CD4-positive, alpha-beta T cell (primary cell): ENCODE measurements at regions not wholly inside any gene's neighbourhood (a gene's known extent, or its start where the extent isn't known, plus 50 kb on each side); places are given as distances from the start of the nearest gene placed in this dataset.

Experiments
- ATAC-seq: fragments of 200-7000 bp; cut with Tn5 transposase; one replicate; pipeline ENCODE4 v1.10.0; 2022; ENCODE audit warnings: mild to moderate bottlenecking; ENCODE audit not compliant: poor library complexity
- CTCF ChIA-PET: fragments of 350-600 bp; sonication (Branson Sonifier 250); formaldehyde crosslinking; loops from one replicate; lab custom pipeline; 2021; ENCODE audit warnings: antibody characterized with exemption, inconsistent platforms; lab: Charles Lee
- POLR2A ChIA-PET: fragments of 350-600 bp; sonication (Branson Sonifier 250); formaldehyde crosslinking; loops from one replicate; lab custom pipeline; 2021; ENCODE audit warnings: antibody characterized with exemption, inconsistent platforms; lab: Charles Lee
- DNase-seq, 14 experiments: peaks; one replicate each; pipeline ENCODE4 v3.0.0-alpha.2; 2013 to 2020; ENCODE audit warnings: mixed read lengths in 2 of 14
- H3K27ac ChIP-seq, 2 donors: one replicate each; pipeline versions ENCODE4 v1.5.1 to v1.7.0; 2013; ENCODE audit warnings: low read length in 2 of 2, low read depth in 1 of 2, mild to moderate bottlenecking in 1 of 2
- H3K27me3 ChIP-seq, 2 experiments: 1 replicate in 1 of 2; 2 replicates in 1 of 2; pipeline versions ENCODE4 v1.6.1 to v1.7.0; 2013; ENCODE audit warnings: low read length in 2 of 2, control low read depth in 1 of 2, mild to moderate bottlenecking in 1 of 2, moderate library complexity in 1 of 2; ENCODE audit not compliant: insufficient read depth in 2 of 2, control insufficient read depth in 1 of 2
- H3K36me3 ChIP-seq: one replicate; pipeline ENCODE4 v1.6.1; 2013; ENCODE audit warnings: low read length, control low read depth; ENCODE audit not compliant: insufficient read depth
- H3K4me1 ChIP-seq: one replicate; pipeline ENCODE4 v1.6.1; 2013; ENCODE audit warnings: low read length, control low read depth; ENCODE audit not compliant: insufficient read depth
- H3K4me3 ChIP-seq: one replicate; pipeline ENCODE4 v1.5.1; 2013; ENCODE audit warnings: mild to moderate bottlenecking, low read length, moderate library complexity
- H3K9me3 ChIP-seq, 2 experiments: 1 replicate in 1 of 2; 2 replicates in 1 of 2; pipeline versions ENCODE4 v1.6.1 to v1.7.0; 2013; ENCODE audit warnings: low read length in 2 of 2, mild to moderate bottlenecking in 2 of 2, control low read depth in 1 of 2, moderate library complexity in 1 of 2; ENCODE audit not compliant: control insufficient read depth in 1 of 2, insufficient read depth in 1 of 2
- H3K27ac Mint-ChIP-seq: one replicate; pipeline ENCODE4 v1.8.0; 2020; ENCODE audit warnings: mixed read lengths
- H3K27me3 Mint-ChIP-seq: one replicate; pipeline ENCODE4 v1.8.0; 2021; ENCODE audit warnings: mixed read lengths
- H3K36me3 Mint-ChIP-seq: one replicate; pipeline ENCODE4 v1.8.0; 2021; ENCODE audit warnings: low read depth, mixed read lengths
- H3K4me1 Mint-ChIP-seq: one replicate; pipeline ENCODE4 v1.8.0; 2021; ENCODE audit warnings: low read depth, mixed read lengths
- H3K4me3 Mint-ChIP-seq: one replicate; pipeline ENCODE4 v1.8.0; 2020; ENCODE audit warnings: mild to moderate bottlenecking, mixed read lengths
- H3K9me3 Mint-ChIP-seq: one replicate; pipeline ENCODE4 v1.8.0; 2020; ENCODE audit warnings: mixed read lengths
- intact Hi-C, 2 experiments: fragments of 100-400 bp; cut with DNase I in 1 of 2; cut with micrococcal nuclease in 1 of 2; formaldehyde crosslinking; loops; one replicate each; pipeline versions ENCODE4 v1.15.1 to v1.9.0; 2023 to 2025; cut with DNase I, micrococcal nuclease
- TF ChIP-seq, protein P1 (sequence below): fragments of 200-600 bp; IDR thresholded peaks from one replicate; pipeline ENCODE4 v1.8.0; 2022; ENCODE audit warnings: antibody characterized with exemption, mild to moderate bottlenecking

DNA sequence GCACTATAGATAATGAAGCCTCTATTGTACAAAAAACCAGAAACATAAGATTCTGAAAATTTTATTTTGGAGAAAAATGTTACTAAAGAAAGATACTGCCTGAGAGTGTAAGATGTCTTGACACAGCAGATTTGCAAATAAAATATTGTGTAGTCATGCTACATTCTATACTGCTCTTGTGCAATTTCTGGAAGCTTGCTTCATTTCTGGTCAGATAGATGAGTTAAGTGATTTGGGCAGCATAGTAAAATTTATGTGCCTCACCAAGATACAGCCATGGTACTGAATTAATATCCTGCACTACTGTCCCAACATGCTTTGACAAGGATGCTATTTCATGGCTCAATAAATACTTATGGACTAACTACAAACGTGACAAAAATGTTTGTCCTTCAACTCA is 55.1 kb upstream of the STARD13 start:
- H3K4me3 ChIP-seq, result no peak overlapping the region
- Mint-ChIP-seq H3K27me3 (peaks cover 1% of the 10 kb centered on the region), H3K27ac (no peak overlapping the region), H3K4me3 (no peak overlapping the region), H3K4me1 (no peaks in the 10 kb centered on the region), H3K36me3 (no peaks in the 10 kb centered on the region), H3K9me3 (no peaks in the 10 kb centered on the region)
- no peaks in the 10 kb centered on the region for H3K4me1 ChIP-seq
- no peak for ATAC-seq
- ChIA-PET CTCF (no interaction called here), POLR2A (no interaction called here)
- intact Hi-C loops, result no loop called here
- H3K9me3 ChIP-seq, result no peaks in the 10 kb centered on the region
- H3K36me3 ChIP-seq, result no peaks in the 10 kb centered on the region
- no peak overlapping the region for H3K27ac ChIP-seq
- TF ChIP-seq, protein P1, sequence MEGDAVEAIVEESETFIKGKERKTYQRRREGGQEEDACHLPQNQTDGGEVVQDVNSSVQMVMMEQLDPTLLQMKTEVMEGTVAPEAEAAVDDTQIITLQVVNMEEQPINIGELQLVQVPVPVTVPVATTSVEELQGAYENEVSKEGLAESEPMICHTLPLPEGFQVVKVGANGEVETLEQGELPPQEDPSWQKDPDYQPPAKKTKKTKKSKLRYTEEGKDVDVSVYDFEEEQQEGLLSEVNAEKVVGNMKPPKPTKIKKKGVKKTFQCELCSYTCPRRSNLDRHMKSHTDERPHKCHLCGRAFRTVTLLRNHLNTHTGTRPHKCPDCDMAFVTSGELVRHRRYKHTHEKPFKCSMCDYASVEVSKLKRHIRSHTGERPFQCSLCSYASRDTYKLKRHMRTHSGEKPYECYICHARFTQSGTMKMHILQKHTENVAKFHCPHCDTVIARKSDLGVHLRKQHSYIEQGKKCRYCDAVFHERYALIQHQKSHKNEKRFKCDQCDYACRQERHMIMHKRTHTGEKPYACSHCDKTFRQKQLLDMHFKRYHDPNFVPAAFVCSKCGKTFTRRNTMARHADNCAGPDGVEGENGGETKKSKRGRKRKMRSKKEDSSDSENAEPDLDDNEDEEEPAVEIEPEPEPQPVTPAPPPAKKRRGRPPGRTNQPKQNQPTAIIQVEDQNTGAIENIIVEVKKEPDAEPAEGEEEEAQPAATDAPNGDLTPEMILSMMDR, result no peak
- DNase-seq, result no peak
- H3K27me3 ChIP-seq, result no peaks in the 10 kb centered on the region

DNA sequence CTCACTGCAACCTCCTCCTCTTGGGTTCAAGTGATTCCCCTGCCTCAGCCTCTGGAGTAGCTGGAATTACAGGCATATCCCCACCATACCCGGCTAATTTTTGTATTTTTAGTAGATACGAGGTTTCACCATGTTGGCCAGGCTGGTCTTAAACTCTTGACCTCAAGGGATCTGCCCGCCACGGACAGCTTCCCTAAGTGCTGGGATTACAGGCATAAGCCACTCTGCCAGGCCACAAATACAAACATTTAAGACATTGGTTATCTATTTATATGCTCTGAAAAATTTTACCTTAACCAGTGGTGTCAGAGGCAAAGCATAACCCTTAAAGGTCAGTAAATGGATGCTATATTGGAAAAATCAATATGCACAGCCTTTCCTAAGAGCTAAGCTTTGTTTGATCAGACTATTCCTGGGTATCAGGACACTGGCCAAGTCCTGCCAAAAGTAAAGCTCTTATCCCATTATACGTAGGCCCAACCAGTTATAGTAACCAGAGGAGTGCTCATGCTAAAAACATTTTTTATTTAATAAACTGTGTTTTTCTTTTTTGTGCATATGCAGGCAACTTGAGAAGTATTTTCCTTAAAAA is 56.4 kb upstream of the STARD13 start:
- no peaks in the 10 kb centered on the region for H3K27me3 ChIP-seq
- no peaks in the 10 kb centered on the region for H3K36me3 ChIP-seq
- ChIA-PET CTCF (no interaction called here), POLR2A (no interaction called here)
- Mint-ChIP-seq H3K27ac (no peak overlapping the region), H3K4me1 (no peaks in the 10 kb centered on the region), H3K9me3 (no peaks in the 10 kb centered on the region), H3K4me3 (no peak overlapping the region), H3K36me3 (no peaks in the 10 kb centered on the region), H3K27me3 (peaks cover 7% of the 10 kb centered on the region)
- no peak overlapping the region for H3K27ac ChIP-seq
- H3K4me1 ChIP-seq, result no peaks in the 10 kb centered on the region
- TF ChIP-seq, protein P1, result no peak
- intact Hi-C loops, result no loop called here
- H3K9me3 ChIP-seq, result no peaks in the 10 kb centered on the region
- no peak for DNase-seq
- ATAC-seq, result no peak
- H3K4me3 ChIP-seq, result no peak overlapping the region

DNA sequence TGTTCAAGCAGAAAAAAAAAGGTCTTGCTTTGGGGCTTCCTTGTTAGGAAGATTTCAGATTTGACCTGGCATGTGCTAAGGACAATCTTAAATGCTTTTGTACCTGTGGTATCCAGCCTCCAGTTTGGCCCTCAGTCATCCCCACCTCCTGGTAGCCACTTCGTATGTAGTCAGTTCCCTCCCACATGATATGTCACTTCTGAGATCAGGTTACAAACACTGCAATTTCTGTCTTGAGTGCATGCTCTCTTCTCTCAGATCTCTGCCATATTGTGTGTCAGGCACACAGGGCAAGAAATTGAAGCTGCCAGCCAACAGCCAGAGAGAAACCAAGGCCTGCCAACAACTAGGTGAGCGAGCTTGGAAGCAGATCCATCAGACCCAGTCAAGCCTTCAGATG is 60.3 kb upstream of the STARD13 start:
- Histone ChIP-seq H3K9me3 (peaks cover 0 to 4% of the 10 kb centered on the region in 2 experiments), H3K27me3 (peaks cover 8 to 18% of the 10 kb centered on the region in 2 experiments), H3K27ac (no peak overlapping the region), H3K4me3 (no peak overlapping the region), H3K36me3 (no peaks in the 10 kb centered on the region), H3K4me1 (no peaks in the 10 kb centered on the region)
- H3K36me3 Mint-ChIP-seq, result no peaks in the 10 kb centered on the region
- H3K4me1 Mint-ChIP-seq, result peaks cover 3% of the 10 kb centered on the region
- ATAC-seq (no peak), DNase-seq (no peak)
- no peak overlapping the region for H3K27ac Mint-ChIP-seq
- CTCF ChIA-PET, result no interaction called here
- no peak overlapping the region for H3K4me3 Mint-ChIP-seq
- POLR2A ChIA-PET, result no interaction called here
- H3K27me3 Mint-ChIP-seq, result peaks cover 32% of the 10 kb centered on the region
- TF ChIP-seq, protein P1, result no peak
- intact Hi-C loops, result no loop called here
- H3K9me3 Mint-ChIP-seq, result no peaks in the 10 kb centered on the region
